Thymus (tissue), 11 donors: ENCODE measurements at regions not wholly inside any gene's neighbourhood (a gene's known extent, or its start where the extent isn't known, plus 50 kb on each side); places are given as distances from the start of the nearest gene placed in this dataset.
"Not testable (repeated sequence)": the region's sequence is repeated elsewhere in the genome, so short reads cannot be mapped to it uniquely, and the experiment has no call there.

Source experiments
- DNase-seq, 9 donors: peaks; one replicate each; pipeline ENCODE4 v3.0.0-alpha.2; 2013; ENCODE audit warnings: low spot score in 9 of 9, low read depth in 6 of 9, missing footprints in 1 of 9
- H3K27ac ChIP-seq, 2 donors: one replicate each; pipeline ENCODE4 v1.5.1; 2013; ENCODE audit warnings: control low read depth in 1 of 2, low read depth in 1 of 2, low read length in 1 of 2, mild to moderate bottlenecking in 1 of 2, moderate library complexity in 1 of 2
- H3K27me3 ChIP-seq, 2 donors: one replicate each; pipeline ENCODE4 v1.5.1; 2013; ENCODE audit warnings: low read length in 1 of 2; ENCODE audit not compliant: control insufficient read depth in 2 of 2, insufficient read depth in 1 of 2
- H3K36me3 ChIP-seq, 2 donors: one replicate each; pipeline ENCODE4 v1.5.1; 2013; ENCODE audit warnings: low read length in 1 of 2, mild to moderate bottlenecking in 1 of 2, moderate library complexity in 1 of 2; ENCODE audit not compliant: control insufficient read depth in 2 of 2, insufficient read depth in 2 of 2
- H3K4me1 ChIP-seq, 2 donors: one replicate each; pipeline ENCODE4 v1.5.1; 2013; ENCODE audit warnings: low read length in 2 of 2; ENCODE audit not compliant: control insufficient read depth in 2 of 2, insufficient read depth in 2 of 2
- H3K4me3 ChIP-seq, 2 donors: one replicate each; pipeline ENCODE4 v1.5.1; 2013; ENCODE audit warnings: low read length in 2 of 2, control low read depth in 1 of 2, mild to moderate bottlenecking in 1 of 2
- H3K9me3 ChIP-seq, 2 donors: one replicate each; pipeline ENCODE4 v1.5.1; 2013; ENCODE audit warnings: low read length in 1 of 2, mild to moderate bottlenecking in 1 of 2; ENCODE audit not compliant: control insufficient read depth in 2 of 2, insufficient read depth in 1 of 2
- WGBS: extraction: QIAGEN DNeasy Blood & Tissue Kit; methylation state at CpG from one replicate; pipeline ENCODE4 v1.1.7; 2013; 5-methylcytosine and 5-hydroxymethylcytosine counted together
- donor health status: healthy.

DNA sequence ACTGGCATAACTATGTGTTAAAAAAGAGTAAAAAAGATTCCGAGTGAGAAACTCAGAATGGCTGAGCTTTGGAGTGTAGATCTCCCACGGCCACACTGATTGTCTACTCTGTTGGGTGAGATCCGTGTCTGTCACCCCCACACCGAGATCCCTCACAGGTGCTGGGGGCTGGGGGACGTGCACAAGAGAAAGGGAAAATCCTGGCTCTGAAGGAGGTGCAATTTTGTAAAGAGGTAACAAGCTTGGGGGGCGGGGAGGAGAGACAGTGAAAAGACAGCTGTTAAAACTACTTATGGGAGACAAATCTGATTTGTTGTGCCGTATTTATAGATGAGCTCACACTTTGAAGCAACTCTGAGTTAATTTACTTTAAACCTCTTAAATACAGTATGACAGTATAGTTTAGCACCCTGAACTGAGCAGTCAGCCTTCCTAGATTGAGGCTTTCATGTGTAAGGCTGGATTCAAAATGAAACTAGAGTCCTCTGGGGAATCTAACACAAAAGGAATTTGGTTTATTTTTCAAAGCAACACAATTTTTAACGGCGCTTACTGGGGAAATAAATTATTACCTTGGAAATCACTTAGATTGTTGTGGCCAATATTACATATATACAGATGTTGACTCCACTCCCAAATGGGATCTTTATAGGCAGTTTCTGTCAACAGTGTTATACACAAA, 167.4 kb upstream of the RGS6 start:
- H3K36me3 ChIP-seq: no peaks in the 10 kb centered on the region
- H3K27ac ChIP-seq: no peak overlapping the region
- H3K4me3 ChIP-seq: no peak overlapping the region
- no peaks in the 10 kb centered on the region for H3K4me1 ChIP-seq
- WGBS: 81% methylated on average over 9 of the region's 9 CpGs
- DNase-seq: no peak
- no peaks in the 10 kb centered on the region for H3K27me3 ChIP-seq
- no peaks in the 10 kb centered on the region for H3K9me3 ChIP-seq

- DNase-seq: no peak
- Histone ChIP-seq H3K36me3 (no peaks in the 10 kb centered on the region), H3K27ac (no peak overlapping the region), H3K9me3 (no peaks in the 10 kb centered on the region), H3K4me3 (no peak overlapping the region), H3K4me1 (no peaks in the 10 kb centered on the region), H3K27me3 (no peaks in the 10 kb centered on the region)
- 92% methylated on average over 1 of the region's 1 CpG for WGBS
These were observed 166.7 kb upstream of the RGS6 start for GRCh38 chr14:71765505-71765904.

DNA sequence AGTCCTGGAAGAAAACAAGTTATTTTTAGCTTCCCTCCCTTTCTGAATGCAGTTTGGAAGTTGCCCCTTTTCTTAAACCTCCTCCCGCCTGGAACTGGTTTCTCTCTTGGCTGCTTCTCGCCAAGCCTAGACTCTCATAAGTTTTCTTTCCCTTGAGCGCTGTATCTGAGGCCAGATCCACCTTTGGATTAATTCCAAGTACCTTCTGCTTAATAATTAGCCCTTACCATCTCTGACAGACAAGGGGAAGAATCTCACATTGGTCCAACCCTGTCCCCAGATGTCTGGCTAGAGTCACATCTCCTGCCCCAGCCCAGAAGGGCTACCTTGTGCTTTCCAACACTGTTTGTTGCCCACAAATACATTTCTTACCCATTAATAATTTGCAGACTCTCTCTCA, 161.8 kb upstream of the RGS6 start:
- Histone ChIP-seq H3K4me3 (no peak overlapping the region), H3K9me3 (no peaks in the 10 kb centered on the region), H3K4me1 (no peaks in the 10 kb centered on the region), H3K27ac (no peak overlapping the region), H3K27me3 (no peaks in the 10 kb centered on the region), H3K36me3 (no peaks in the 10 kb centered on the region)
- 96% methylated on average over 3 of the region's 3 CpGs for WGBS
- no peak for DNase-seq

DNA sequence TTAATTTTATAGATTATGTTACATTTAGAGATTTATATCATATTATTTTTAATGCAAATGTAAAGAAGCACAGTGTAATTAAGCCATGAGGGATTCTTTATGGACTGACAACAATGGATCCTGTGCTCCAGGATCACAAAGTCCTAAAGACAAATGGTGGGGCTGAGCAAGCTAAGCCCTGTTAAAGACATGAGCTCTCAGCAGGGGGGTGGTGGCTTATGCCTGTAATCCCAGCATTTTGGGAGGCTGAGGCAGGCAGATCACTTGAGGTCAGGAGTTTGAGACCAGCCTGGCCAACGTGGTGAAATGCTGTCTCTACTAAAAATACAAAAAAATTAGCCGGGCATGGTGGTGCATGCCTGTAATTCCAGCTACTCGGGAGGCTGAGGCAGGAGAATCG, 160.8 kb upstream of the RGS6 start:
- not testable (repeated sequence) for H3K27ac ChIP-seq, H3K4me1 ChIP-seq, DNase-seq, H3K9me3 ChIP-seq, H3K27me3 ChIP-seq, H3K36me3 ChIP-seq, H3K4me3 ChIP-seq
- WGBS: 95% methylated on average over 4 of the region's 4 CpGs

- WGBS: 97% methylated on average over 17 of the region's 17 CpGs
- not testable (repeated sequence) for H3K27me3 ChIP-seq, H3K4me3 ChIP-seq, H3K27ac ChIP-seq, H3K9me3 ChIP-seq, DNase-seq, H3K4me1 ChIP-seq, H3K36me3 ChIP-seq
These were observed 160.2 kb upstream of the RGS6 start for GRCh38 chr14:71771996-71772395.

DNA sequence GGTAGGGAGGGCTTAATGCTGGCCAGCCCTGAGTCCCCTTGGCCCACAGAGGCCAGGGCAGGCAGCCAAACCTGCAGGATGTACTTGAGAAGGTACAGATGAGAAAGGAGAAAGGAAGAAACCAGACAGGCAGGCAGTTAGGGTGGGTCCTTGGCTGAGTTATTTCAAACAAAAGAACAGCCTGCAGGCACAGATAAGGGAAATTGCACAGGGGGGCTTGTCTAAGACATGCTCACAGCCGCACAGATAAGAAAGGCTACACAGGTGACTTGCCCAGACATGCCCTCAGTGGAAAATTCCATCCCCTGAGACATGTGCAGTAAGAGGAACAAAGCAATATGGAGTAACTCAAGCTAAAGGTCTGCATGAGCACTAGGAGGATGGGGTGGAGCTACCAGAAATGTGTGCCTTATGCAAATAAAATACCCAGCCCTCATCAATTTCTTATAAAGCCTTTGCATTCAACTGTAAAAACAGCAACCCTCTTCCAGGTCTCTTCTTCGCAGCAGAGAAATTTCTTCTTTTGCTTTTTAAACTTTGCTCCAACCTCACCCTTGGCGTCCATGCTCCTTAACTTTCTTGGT, 158.2 kb upstream of the RGS6 start:
- no peaks in the 10 kb centered on the region for H3K27me3 ChIP-seq
- no peak for DNase-seq
- H3K4me3 ChIP-seq: no peak overlapping the region
- no peaks in the 10 kb centered on the region for H3K9me3 ChIP-seq
- H3K27ac ChIP-seq: no peak overlapping the region
- no peaks in the 10 kb centered on the region for H3K4me1 ChIP-seq
- H3K36me3 ChIP-seq: no peaks in the 10 kb centered on the region
- WGBS: 91% methylated on average over 3 of the region's 3 CpGs

DNA sequence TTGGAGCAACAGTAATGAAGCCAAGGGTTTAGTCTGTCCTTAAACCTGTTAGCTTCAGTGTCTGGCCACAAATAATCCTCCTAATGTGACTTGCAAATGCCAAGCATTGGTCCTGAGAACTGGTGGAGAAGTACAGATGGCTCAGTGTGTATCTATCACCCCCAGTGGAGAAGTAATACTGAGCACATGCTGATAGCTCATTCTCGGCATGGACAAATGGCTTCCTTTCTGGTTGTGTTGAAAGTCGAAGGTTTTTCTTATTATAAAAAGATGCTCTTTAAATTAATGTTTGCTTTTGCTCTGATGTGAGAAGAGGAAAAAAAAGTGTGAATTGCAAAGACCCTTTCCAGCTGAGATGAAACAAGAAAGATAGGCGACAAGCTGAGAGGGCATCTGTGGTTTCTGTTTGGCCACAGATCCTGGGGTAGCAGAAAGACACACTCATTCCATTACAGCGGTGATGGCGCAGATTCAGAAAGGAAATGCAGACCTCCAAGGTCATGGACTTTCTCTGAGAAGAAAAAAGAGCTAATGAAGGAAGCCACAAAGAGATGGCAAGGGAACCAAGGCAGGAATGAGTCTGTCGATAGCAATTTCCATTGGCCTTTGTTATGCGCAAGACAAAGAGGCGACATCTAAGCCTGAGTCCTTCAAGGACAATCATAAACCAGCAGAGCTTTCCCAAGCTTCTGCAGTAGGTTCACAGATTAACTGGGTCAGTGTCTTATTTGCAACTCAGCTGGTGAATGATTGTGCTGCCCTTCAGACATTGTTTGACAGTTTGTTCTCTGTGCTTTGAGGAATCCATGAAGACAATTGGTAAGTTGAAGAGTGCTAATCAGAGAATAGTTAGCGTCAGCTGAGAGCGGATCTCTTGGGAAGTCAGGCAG, 155.5 kb upstream of the RGS6 start:
- no peaks in the 10 kb centered on the region for H3K27me3 ChIP-seq
- H3K36me3 ChIP-seq: no peaks in the 10 kb centered on the region
- 49% methylated on average over 10 of the region's 10 CpGs for WGBS
- H3K9me3 ChIP-seq: no peaks in the 10 kb centered on the region
- DNase-seq: no peak
- H3K4me3 ChIP-seq: no peak overlapping the region
- H3K27ac ChIP-seq: no peak overlapping the region
- H3K4me1 ChIP-seq: no peaks in the 10 kb centered on the region

DNA sequence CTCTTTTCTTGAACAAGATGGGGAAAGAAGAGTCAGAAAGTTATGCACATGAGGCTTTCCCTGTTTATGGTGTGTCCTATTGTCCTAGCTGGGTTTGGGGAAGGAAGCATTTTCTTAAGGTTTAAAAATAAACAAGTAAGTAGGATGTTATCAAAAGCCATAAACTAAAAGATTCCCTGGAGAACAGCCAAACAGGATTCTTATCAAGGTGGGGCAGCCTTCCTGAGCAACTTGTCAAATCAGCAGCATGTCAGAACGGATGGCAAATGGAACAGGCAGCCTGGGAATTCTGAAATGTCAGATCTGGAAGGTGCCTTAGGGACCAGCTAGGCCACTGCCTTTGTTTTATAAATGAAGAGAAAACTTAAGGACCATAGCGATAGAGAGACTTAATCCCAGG, 152.2 kb upstream of the RGS6 start:
- H3K27me3 ChIP-seq: no peaks in the 10 kb centered on the region
- H3K27ac ChIP-seq: no peak overlapping the region
- DNase-seq: no peak
- H3K9me3 ChIP-seq: no peaks in the 10 kb centered on the region
- no peaks in the 10 kb centered on the region for H3K4me1 ChIP-seq
- WGBS: 83% methylated on average over 2 of the region's 2 CpGs
- no peak overlapping the region for H3K4me3 ChIP-seq
- no peaks in the 10 kb centered on the region for H3K36me3 ChIP-seq

DNA sequence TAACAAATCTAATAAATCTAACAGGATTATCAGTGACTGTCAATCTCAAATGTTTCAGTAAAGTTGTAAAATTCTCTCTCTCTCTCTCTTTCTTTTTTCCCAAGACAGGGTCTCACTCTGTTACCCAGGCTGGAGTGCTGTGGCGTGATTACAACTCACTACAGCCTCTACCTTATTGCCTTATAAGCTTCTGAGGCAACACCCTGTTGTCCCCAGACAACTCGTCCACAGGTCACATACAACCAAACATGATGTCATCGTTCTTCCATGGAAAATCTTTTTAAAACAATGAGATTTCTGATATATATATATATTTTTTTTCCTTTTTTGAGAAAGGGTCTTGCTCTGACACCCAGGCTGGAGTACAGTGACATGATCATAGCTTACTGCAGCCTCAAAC, 151.4 kb upstream of the RGS6 start:
- Histone ChIP-seq H3K4me1 (no peaks in the 10 kb centered on the region), H3K9me3 (no peaks in the 10 kb centered on the region), H3K4me3 (no peak overlapping the region), H3K27ac (no peak overlapping the region), H3K27me3 (no peaks in the 10 kb centered on the region), H3K36me3 (no peaks in the 10 kb centered on the region)
- no peak for DNase-seq
- WGBS: 95% methylated on average over 3 of the region's 3 CpGs
